GM23248 (cell line): ENCODE measurements at regions not wholly inside any gene's neighbourhood (a gene's known extent, or its start where the extent isn't known, plus 50 kb on each side); places are given as distances from the start of the nearest gene placed in this dataset.

ENCODE experiments used
- EZH2 ChIP-seq: fragments of 200-600 bp; sonication (generic); IDR thresholded peaks from 2 replicates; pipeline ENCODE4 v1.6.1; 2018; ENCODE audit warnings: antibody characterized with exemption, mild to moderate bottlenecking; ENCODE audit not compliant: insufficient read depth, poor library complexity, severe bottlenecking
- EZH2phosphoT487 ChIP-seq: fragments of 200-600 bp; sonication (generic); IDR thresholded peaks from 2 replicates; pipeline ENCODE4 v1.6.1; 2018; ENCODE audit warnings: antibody characterized with exemption, moderate library complexity, mild to moderate bottlenecking, low read depth; ENCODE audit not compliant: insufficient read depth

DNA sequence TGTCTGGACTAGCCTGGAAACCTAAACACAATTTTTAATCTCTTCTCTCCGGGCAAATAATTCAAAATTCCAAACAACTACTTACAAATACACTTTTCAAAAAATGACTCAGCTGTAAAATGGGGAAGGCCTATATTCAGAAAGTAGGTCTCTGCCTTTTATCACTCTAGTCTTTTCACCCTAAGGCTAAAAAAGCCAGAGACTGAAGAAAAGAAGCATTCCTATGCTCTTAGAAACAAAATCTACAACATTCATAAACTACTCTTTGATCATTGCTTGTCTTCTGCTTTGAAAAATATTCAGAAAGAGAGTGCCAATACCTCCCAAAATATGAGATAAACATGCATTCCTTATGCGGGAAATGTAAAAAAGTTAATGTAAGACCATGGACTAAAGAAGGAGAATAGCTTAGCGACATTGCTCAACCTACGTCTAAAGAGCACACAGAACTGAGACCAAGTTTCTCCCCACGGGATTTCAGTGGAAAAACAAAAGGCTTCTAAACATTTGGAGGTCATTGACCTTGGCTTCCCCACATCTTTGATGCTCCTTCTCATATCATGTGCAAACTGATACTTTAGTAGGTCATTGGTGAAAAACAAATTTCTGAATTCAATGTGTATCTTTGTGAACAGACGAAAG, 74.4 kb upstream of the EPB41L3 start:
- TF ChIP-seq EZH2: no peak
- no peak for TF ChIP-seq EZH2phosphoT487
